SU-DHL-6 (cell line): ENCODE measurements at regions not wholly inside any gene's neighbourhood (a gene's known extent, or its start where the extent isn't known, plus 50 kb on each side); places are given as distances from the start of the nearest gene placed in this dataset.
A peak's percentile ranks its signal among the peaks of the same experiment; 100 is the strongest.

ENCODE experiments used
- H2AFZ ChIP-seq: fragments of 200-600 bp; sonication (generic); 2 replicates; pipeline ENCODE4 v1.6.1; 2014; ENCODE audit warnings: low read depth, mild to moderate bottlenecking, moderate library complexity, mixed read lengths, antibody characterized with exemption, low read length; ENCODE audit not compliant: severe bottlenecking
- H3F3A ChIP-seq: fragments of 200-600 bp; shearing (Covaris generic); 2 replicates; pipeline ENCODE4 v1.6.0; 2016; ENCODE audit warnings: antibody characterized with exemption, mild to moderate bottlenecking; ENCODE audit not compliant: insufficient read depth
- H3K27ac ChIP-seq: fragments of 200-600 bp; sonication (generic); 2 replicates; pipeline ENCODE4 v1.5.1; 2016; ENCODE audit warnings: low read depth, mild to moderate bottlenecking, low read length, moderate library complexity, mixed read lengths
- H3K27me3 ChIP-seq: fragments of 200-600 bp; sonication (generic), shearing (Covaris generic); 2 replicates; pipeline ENCODE4 v1.6.0; 2014; ENCODE audit warnings: mild to moderate bottlenecking, low read length
- H3K36me3 ChIP-seq: fragments of 200-600 bp; sonication (generic); 2 replicates; pipeline ENCODE4 v1.6.1; 2014; ENCODE audit warnings: mild to moderate bottlenecking, low read length, mixed read lengths
- H3K4me2 ChIP-seq: fragments of 300-600, 200-600 bp; shearing (Covaris generic), sonication (generic); 2 replicates; pipeline ENCODE4 v1.6.0; 2014; ENCODE audit warnings: low read length, low read depth, mild to moderate bottlenecking; ENCODE audit not compliant: poor library complexity, severe bottlenecking
- H3K4me3 ChIP-seq: fragments of 200-600 bp; sonication (generic); 2 replicates; pipeline ENCODE4 v1.5.1; 2014; ENCODE audit warnings: antibody characterized with exemption, low read length, mild to moderate bottlenecking, mixed read lengths; ENCODE audit not compliant: insufficient read depth, poor library complexity, severe bottlenecking
- H3K79me2 ChIP-seq: fragments of 200-600 bp; sonication (generic); 2 replicates; pipeline ENCODE4 v1.6.1; 2014; ENCODE audit warnings: mild to moderate bottlenecking, low read length, moderate library complexity; ENCODE audit not compliant: insufficient read depth
- H3K9ac ChIP-seq: fragments of 200-600 bp; sonication (generic); 2 replicates; pipeline ENCODE4 v1.7.0; 2014; ENCODE audit warnings: mild to moderate bottlenecking, low read length
- H3K9me2 ChIP-seq: fragments of 200-600 bp; sonication (generic); replicated peaks from 2 replicates; pipeline ENCODE4 v1.6.1; 2014; ENCODE audit warnings: low read length; ENCODE audit not compliant: insufficient read depth
- H3K9me3 ChIP-seq: fragments of 200-600 bp; sonication (generic); 2 replicates; pipeline ENCODE4 v1.6.1; 2014; ENCODE audit warnings: low read length, mixed read lengths; ENCODE audit not compliant: insufficient read depth
- H4K20me1 ChIP-seq: fragments of 200-600 bp; sonication (generic); 2 replicates; pipeline ENCODE4 v1.6.1; 2014; ENCODE audit warnings: low read depth, mild to moderate bottlenecking, antibody characterized with exemption, low read length, moderate library complexity, mixed read lengths
- CTCF ChIP-seq: fragments of 200-600 bp; sonication (generic); IDR thresholded peaks from one replicate; pipeline ENCODE4 v1.5.1; 2017; ENCODE audit warnings: antibody characterized with exemption, mild to moderate bottlenecking, low read length, moderate library complexity; ENCODE audit not compliant: insufficient read depth, poor library complexity, severe bottlenecking
- EZH2phosphoT487 ChIP-seq: fragments of 200-600 bp; sonication (generic), shearing (Covaris generic); conservative IDR thresholded peaks from 2 replicates; pipeline ENCODE4 v1.6.1; 2018; ENCODE audit warnings: mild to moderate bottlenecking, antibody characterized with exemption, low read length, moderate library complexity, mixed read lengths

GRCh38 chrX:106404512-106404911, 207.3 kb upstream of the RADX start:
- Histone ChIP-seq H3K9me3 (no peaks in the 10 kb centered on the region), H3K27me3 (no peaks in the 10 kb centered on the region), H4K20me1 (no peaks in the 10 kb centered on the region), H2AFZ (no peak overlapping the region), H3K9me2 (no peaks in the 10 kb centered on the region), H3K27ac (no peak overlapping the region), H3K4me3 (no peak overlapping the region), H3K36me3 (no peaks in the 10 kb centered on the region), H3K79me2 (no peaks in the 10 kb centered on the region), H3F3A (no peaks in the 10 kb centered on the region), H3K4me2 (no peak overlapping the region), H3K9ac (no peak overlapping the region)
- TF ChIP-seq CTCF (no peak), EZH2phosphoT487 (no peak)

GRCh38 chrX:106415276-106415895, 196.4 kb upstream of the RADX start:
- H3K4me3 ChIP-seq = no peak overlapping the region
- H3K79me2 ChIP-seq = no peaks in the 10 kb centered on the region
- no peaks in the 10 kb centered on the region for H3K36me3 ChIP-seq
- H3K27ac ChIP-seq = no peak overlapping the region
- H4K20me1 ChIP-seq = no peaks in the 10 kb centered on the region
- no peak overlapping the region for H2AFZ ChIP-seq
- no peak overlapping the region for H3K9ac ChIP-seq
- H3K4me2 ChIP-seq = no peak overlapping the region
- H3K9me3 ChIP-seq = no peaks in the 10 kb centered on the region
- no peaks in the 10 kb centered on the region for H3K27me3 ChIP-seq
- TF ChIP-seq CTCF (peak; percentile 35), EZH2phosphoT487 (no peak)
- H3F3A ChIP-seq = no peaks in the 10 kb centered on the region
- no peaks in the 10 kb centered on the region for H3K9me2 ChIP-seq

- H3K9me2 ChIP-seq = no peaks in the 10 kb centered on the region
- no peaks in the 10 kb centered on the region for H3K79me2 ChIP-seq
- H3K4me2 ChIP-seq = no peak overlapping the region
- no peaks in the 10 kb centered on the region for H3F3A ChIP-seq
- no peak overlapping the region for H2AFZ ChIP-seq
- no peaks in the 10 kb centered on the region for H3K27me3 ChIP-seq
- no peak overlapping the region for H3K27ac ChIP-seq
- H4K20me1 ChIP-seq = no peaks in the 10 kb centered on the region
- no peaks in the 10 kb centered on the region for H3K36me3 ChIP-seq
- H3K9me3 ChIP-seq = no peaks in the 10 kb centered on the region
- H3K4me3 ChIP-seq = no peak overlapping the region
- no peak overlapping the region for H3K9ac ChIP-seq
- no peak for TF ChIP-seq CTCF
- no peak for TF ChIP-seq EZH2phosphoT487
These were observed 175.1 kb upstream of the RADX start for GRCh38 chrX:106436691-106437090.

GRCh38 chrX:106437407-106437806, 174.4 kb upstream of the RADX start:
- TF ChIP-seq CTCF = no peak
- no peak for TF ChIP-seq EZH2phosphoT487
- no peaks in the 10 kb centered on the region for H3K9me2 ChIP-seq
- H3K9me3 ChIP-seq = no peaks in the 10 kb centered on the region
- no peaks in the 10 kb centered on the region for H3K79me2 ChIP-seq
- no peaks in the 10 kb centered on the region for H3K36me3 ChIP-seq
- no peaks in the 10 kb centered on the region for H4K20me1 ChIP-seq
- no peak overlapping the region for H3K4me3 ChIP-seq
- no peaks in the 10 kb centered on the region for H3F3A ChIP-seq
- H3K27ac ChIP-seq = no peak overlapping the region
- no peak overlapping the region for H3K9ac ChIP-seq
- no peak overlapping the region for H3K4me2 ChIP-seq
- H3K27me3 ChIP-seq = no peaks in the 10 kb centered on the region
- H2AFZ ChIP-seq = no peak overlapping the region
